ENCODE measurements at regions not wholly inside any gene's neighbourhood (a gene's known extent, or its start where the extent isn't known, plus 50 kb on each side); places are given as distances from the start of the nearest gene placed in this dataset.

DNA sequence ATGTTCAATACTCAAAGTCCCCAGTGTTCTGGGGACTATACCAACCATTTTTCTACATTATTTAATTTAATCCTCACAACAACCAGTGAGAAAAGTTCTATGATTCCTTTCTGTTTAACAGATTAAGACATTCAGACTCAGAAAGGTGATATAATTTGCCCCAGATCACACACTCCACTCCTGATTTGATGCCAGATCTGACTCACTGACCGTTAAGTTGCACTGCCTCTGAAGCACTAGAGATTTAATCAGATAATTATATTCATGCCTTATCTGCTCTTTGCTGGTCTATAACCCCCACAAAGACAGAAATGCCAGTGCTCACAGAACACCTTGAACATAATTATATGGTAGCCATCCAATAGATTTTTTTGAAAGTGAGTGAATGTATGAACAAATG is 501.0 kb downstream of the IGSF11 start:
- Mint-ChIP-seq H3K4me1 (peaks cover 2% of the 10 kb centered on the region; the same call in 2 of the 3 replicates), H3K9me3 (peaks cover 7% of the 10 kb centered on the region), H3K36me3 (ENCODE audit: low read depth) (peaks cover 5% of the 10 kb centered on the region; the same call in 2 of the 3 replicates), H3K27me3 (ENCODE audit: insufficient read depth, low read depth, poor library complexity) (no peaks in the 10 kb centered on the region), H3K27ac (no peak overlapping the region), H3K4me3 (no peak overlapping the region)
- Histone ChIP-seq H3K27me3 (ENCODE audit: insufficient read depth) (no peaks in the 10 kb centered on the region), H3K36me3 (ENCODE audit: insufficient read depth) (no peaks in the 10 kb centered on the region; the same call in 1 of the 2 replicates), H3K4me1 (ENCODE audit: insufficient read depth) (no peaks in the 10 kb centered on the region), H3K27ac (ENCODE audit: low read depth) (no peak overlapping the region), H3K79me2 (replicated peaks; ENCODE audit: insufficient read depth) (no peaks in the 10 kb centered on the region), H3F3A (replicated peaks; ENCODE audit: low read depth) (no peaks in the 10 kb centered on the region), H3K9me2 (ENCODE audit: insufficient read depth) (peaks cover 11% of the 10 kb centered on the region; the same call in 1 of the 2 replicates), H4K20me1 (replicated peaks; ENCODE audit: insufficient read depth) (no peaks in the 10 kb centered on the region), H2AFZ (no peak overlapping the region), H3K4me3 (no peak overlapping the region), H3K4me2 (no peak overlapping the region)
- ATAC-seq (no peak), DNase-seq (ENCODE audit: low spot score) (no peak)
- TF ChIP-seq, protein P1, sequence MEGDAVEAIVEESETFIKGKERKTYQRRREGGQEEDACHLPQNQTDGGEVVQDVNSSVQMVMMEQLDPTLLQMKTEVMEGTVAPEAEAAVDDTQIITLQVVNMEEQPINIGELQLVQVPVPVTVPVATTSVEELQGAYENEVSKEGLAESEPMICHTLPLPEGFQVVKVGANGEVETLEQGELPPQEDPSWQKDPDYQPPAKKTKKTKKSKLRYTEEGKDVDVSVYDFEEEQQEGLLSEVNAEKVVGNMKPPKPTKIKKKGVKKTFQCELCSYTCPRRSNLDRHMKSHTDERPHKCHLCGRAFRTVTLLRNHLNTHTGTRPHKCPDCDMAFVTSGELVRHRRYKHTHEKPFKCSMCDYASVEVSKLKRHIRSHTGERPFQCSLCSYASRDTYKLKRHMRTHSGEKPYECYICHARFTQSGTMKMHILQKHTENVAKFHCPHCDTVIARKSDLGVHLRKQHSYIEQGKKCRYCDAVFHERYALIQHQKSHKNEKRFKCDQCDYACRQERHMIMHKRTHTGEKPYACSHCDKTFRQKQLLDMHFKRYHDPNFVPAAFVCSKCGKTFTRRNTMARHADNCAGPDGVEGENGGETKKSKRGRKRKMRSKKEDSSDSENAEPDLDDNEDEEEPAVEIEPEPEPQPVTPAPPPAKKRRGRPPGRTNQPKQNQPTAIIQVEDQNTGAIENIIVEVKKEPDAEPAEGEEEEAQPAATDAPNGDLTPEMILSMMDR (conservative IDR thresholded peaks at IDR 0.05; ENCODE audit: low read depth in 2 of 2) = no peak
- no peak for TF ChIP-seq ZNF114 (CRISPR knock-in tag; IDR thresholded peaks at IDR 0.05)
- TF ChIP-seq EZH2phosphoT487 (IDR thresholded peaks at IDR 0.05; ENCODE audit: unreplicated experiment) = no peak
- TF ChIP-seq CREB1 (CRISPR knock-in tag; IDR thresholded peaks at IDR 0.05; ENCODE audit: low read depth) = no peak

DNA sequence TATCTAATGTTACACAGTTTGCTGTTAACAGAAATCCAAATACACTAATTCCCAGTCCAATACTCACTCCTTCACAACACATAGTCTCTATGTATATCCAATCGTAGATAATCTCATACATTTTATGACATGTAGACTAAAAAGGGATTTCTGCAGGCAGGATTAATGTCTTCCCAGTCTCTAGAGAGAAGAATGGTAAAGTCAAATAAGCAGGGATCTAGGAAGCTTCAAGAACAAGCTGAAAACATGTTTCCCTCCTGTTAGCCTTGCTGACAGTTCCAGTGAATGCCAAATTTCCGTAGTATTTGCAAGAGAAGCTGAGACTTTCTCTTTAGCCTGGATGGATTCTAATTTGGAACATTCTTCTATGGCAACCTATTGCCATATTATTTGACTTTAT is 500.1 kb downstream of the IGSF11 start:
- Mint-ChIP-seq H3K27me3 (ENCODE audit: insufficient read depth, low read depth, poor library complexity) (no peaks in the 10 kb centered on the region), H3K4me3 (no peak overlapping the region), H3K4me1 (peaks cover 2% of the 10 kb centered on the region; the same call in 2 of the 3 replicates), H3K9me3 (peaks cover 7% of the 10 kb centered on the region), H3K36me3 (ENCODE audit: low read depth) (peaks cover 5% of the 10 kb centered on the region; the same call in 2 of the 3 replicates), H3K27ac (no peak overlapping the region)
- Histone ChIP-seq H3K9me2 (ENCODE audit: insufficient read depth) (peaks cover 6% of the 10 kb centered on the region; the same call in 1 of the 2 replicates), H3K4me1 (ENCODE audit: insufficient read depth) (no peaks in the 10 kb centered on the region), H4K20me1 (replicated peaks; ENCODE audit: insufficient read depth) (no peaks in the 10 kb centered on the region), H2AFZ (no peak overlapping the region), H3K79me2 (replicated peaks; ENCODE audit: insufficient read depth) (no peaks in the 10 kb centered on the region), H3K4me3 (no peak overlapping the region), H3K27me3 (ENCODE audit: insufficient read depth) (no peaks in the 10 kb centered on the region), H3K4me2 (no peak overlapping the region), H3F3A (replicated peaks; ENCODE audit: low read depth) (no peaks in the 10 kb centered on the region), H3K36me3 (ENCODE audit: insufficient read depth) (no peaks in the 10 kb centered on the region; the same call in 1 of the 2 replicates), H3K27ac (ENCODE audit: low read depth) (no peak overlapping the region)
- DNase-seq (ENCODE audit: low spot score) = no peak
- no peak for ATAC-seq
- TF ChIP-seq JUNB (IDR thresholded peaks at IDR 0.05; ENCODE audit: unreplicated experiment) (no peak), ZNF114 (CRISPR knock-in tag; IDR thresholded peaks at IDR 0.05) (no peak)
- TF ChIP-seq, protein P1 (conservative IDR thresholded peaks at IDR 0.05; ENCODE audit: low read depth in 2 of 2) = no peak

DNA sequence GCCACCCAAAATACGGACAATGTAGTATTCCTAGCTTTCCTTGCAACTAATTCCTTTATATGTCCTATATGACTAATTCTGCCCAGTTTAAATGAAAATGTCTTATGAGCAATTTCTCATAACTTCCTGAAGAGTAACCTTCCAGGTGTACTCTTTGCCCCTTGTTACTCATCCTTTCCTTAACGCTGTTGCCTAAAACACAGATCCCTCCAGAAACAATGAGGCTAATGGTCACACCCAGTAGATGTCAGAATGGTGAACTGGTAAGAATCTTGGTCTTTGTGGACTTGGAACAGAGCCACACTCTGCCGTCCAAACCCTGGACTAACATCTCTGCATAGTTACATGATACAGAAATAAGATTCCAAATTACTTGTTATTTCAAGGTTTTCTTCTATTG is 497.9 kb downstream of the IGSF11 start:
- no peak overlapping the region for H3K27ac ChIP-seq (ENCODE audit: low read depth)
- no peak overlapping the region for H3K4me3 ChIP-seq
- H3F3A ChIP-seq (replicated peaks; ENCODE audit: low read depth) = no peaks in the 10 kb centered on the region
- DNase-seq (ENCODE audit: low spot score) = no peak
- no peak overlapping the region for H2AFZ ChIP-seq
- Mint-ChIP-seq H3K27ac (no peak overlapping the region), H3K4me3 (no peak overlapping the region), H3K36me3 (ENCODE audit: low read depth) (peaks cover 3% of the 10 kb centered on the region; the same call in 2 of the 3 replicates), H3K4me1 (no peaks in the 10 kb centered on the region; the same call in 2 of the 3 replicates), H3K27me3 (ENCODE audit: insufficient read depth, low read depth, poor library complexity) (no peaks in the 10 kb centered on the region), H3K9me3 (peaks cover 4% of the 10 kb centered on the region)
- H3K79me2 ChIP-seq (replicated peaks; ENCODE audit: insufficient read depth) = no peaks in the 10 kb centered on the region
- H3K9me2 ChIP-seq (ENCODE audit: insufficient read depth) = peaks cover 10% of the 10 kb centered on the region; the same call in 1 of the 2 replicates
- no peak for ATAC-seq
- no peak for TF ChIP-seq EZH2phosphoT487 (IDR thresholded peaks at IDR 0.05; ENCODE audit: unreplicated experiment)
- H4K20me1 ChIP-seq (replicated peaks; ENCODE audit: insufficient read depth) = no peaks in the 10 kb centered on the region
- H3K4me1 ChIP-seq (ENCODE audit: insufficient read depth) = no peaks in the 10 kb centered on the region
- no peaks in the 10 kb centered on the region; the same call in 1 of the 2 replicates for H3K36me3 ChIP-seq (ENCODE audit: insufficient read depth)
- H3K27me3 ChIP-seq (ENCODE audit: insufficient read depth) = no peaks in the 10 kb centered on the region
- no peak overlapping the region for H3K4me2 ChIP-seq

Data from GM23338 (cell line).